ENCODE measurements at regions not wholly inside any gene's neighbourhood (a gene's known extent, or its start where the extent isn't known, plus 50 kb on each side); places are given as distances from the start of the nearest gene placed in this dataset.
"Not testable (repeated sequence)": the region's sequence is repeated elsewhere in the genome, so short reads cannot be mapped to it uniquely, and the experiment has no call there.

DNA sequence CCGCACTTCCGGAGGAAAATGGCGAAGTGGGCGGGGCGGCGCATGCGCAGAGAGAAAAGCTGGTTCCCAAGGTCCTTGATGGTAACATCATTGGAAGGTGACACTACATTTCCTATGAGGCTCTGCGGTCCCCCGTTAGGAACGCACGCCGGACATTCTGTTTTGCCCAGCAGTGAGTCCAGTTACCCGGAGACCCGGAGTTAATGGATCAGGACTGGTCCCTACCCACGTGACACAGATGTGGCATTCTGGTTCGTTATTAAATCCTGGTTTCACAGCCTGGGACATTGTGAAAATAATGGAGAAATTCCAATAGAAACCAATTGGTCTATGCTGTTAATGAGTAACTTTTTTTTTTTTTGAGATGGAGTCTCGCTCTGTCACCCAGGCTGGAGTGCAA lies 1391.6 kb upstream of the TPTE start:
- H3K36me3 ChIP-seq (ENCODE audit: control insufficient read depth, insufficient read depth, low read length); H3K4me2 ChIP-seq (ENCODE audit: extremely low read depth, insufficient read depth, low read length); H3K4me3 ChIP-seq (replicated peaks in 1 of 4; ENCODE audit: control extremely low read depth in 1 of 4, insufficient read depth in 1 of 4, low read depth in 3 of 4, low read length in 4 of 4); H3K9me3 ChIP-seq (ENCODE audit: control insufficient read depth, insufficient read depth, low read depth, low read length); H4K20me1 ChIP-seq (ENCODE audit: control insufficient read depth, extremely low read depth, insufficient read depth, low read length); H3K79me2 ChIP-seq (ENCODE audit: control insufficient read depth, insufficient read depth, low read length); H3K4me1 ChIP-seq (ENCODE audit: control insufficient read depth, extremely low read depth, insufficient read depth, low read length); H3K27me3 ChIP-seq (ENCODE audit: control insufficient read depth, insufficient read depth, low read length); H3K9ac ChIP-seq (ENCODE audit: insufficient read depth, low read length); DNase-seq (ENCODE audit: low read depth in 2 of 2); H2AFZ ChIP-seq (ENCODE audit: low read length); H3K27ac ChIP-seq (ENCODE audit: insufficient read depth, low read length): not testable (repeated sequence)

DNA sequence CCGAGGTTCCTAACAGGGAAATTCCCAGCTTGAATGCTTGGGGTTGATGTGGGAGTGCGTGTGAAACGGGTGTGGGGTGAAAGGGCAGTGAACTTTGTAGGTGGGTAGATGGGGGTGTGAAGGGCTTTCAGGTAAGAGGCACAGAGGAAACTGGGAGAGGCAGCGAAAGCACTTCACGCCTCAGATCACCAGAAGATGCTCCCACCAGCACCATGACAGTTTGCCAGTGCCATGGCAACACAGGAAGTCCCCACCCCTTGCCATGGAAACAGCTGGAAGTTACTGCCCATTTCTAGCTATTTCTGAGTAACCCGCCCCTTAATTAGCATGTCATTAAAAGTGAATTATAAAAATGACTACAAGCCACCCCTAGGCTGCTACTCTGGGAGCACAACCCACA lies 1390.6 kb upstream of the TPTE start:
- DNase-seq (ENCODE audit: low read depth in 2 of 2); H3K4me1 ChIP-seq (ENCODE audit: control insufficient read depth, extremely low read depth, insufficient read depth, low read length); H4K20me1 ChIP-seq (ENCODE audit: control insufficient read depth, extremely low read depth, insufficient read depth, low read length); H3K4me2 ChIP-seq (ENCODE audit: extremely low read depth, insufficient read depth, low read length); H3K4me3 ChIP-seq (replicated peaks in 1 of 4; ENCODE audit: control extremely low read depth in 1 of 4, insufficient read depth in 1 of 4, low read depth in 3 of 4, low read length in 4 of 4); H3K27ac ChIP-seq (ENCODE audit: insufficient read depth, low read length); H3K79me2 ChIP-seq (ENCODE audit: control insufficient read depth, insufficient read depth, low read length); H3K9ac ChIP-seq (ENCODE audit: insufficient read depth, low read length); H3K9me3 ChIP-seq (ENCODE audit: control insufficient read depth, insufficient read depth, low read depth, low read length); H3K36me3 ChIP-seq (ENCODE audit: control insufficient read depth, insufficient read depth, low read length); H2AFZ ChIP-seq (ENCODE audit: low read length); H3K27me3 ChIP-seq (ENCODE audit: control insufficient read depth, insufficient read depth, low read length): not testable (repeated sequence)
